ENCODE measurements at regions not wholly inside any gene's neighbourhood (a gene's known extent, or its start where the extent isn't known, plus 50 kb on each side); places are given as distances from the start of the nearest gene placed in this dataset.

DNA sequence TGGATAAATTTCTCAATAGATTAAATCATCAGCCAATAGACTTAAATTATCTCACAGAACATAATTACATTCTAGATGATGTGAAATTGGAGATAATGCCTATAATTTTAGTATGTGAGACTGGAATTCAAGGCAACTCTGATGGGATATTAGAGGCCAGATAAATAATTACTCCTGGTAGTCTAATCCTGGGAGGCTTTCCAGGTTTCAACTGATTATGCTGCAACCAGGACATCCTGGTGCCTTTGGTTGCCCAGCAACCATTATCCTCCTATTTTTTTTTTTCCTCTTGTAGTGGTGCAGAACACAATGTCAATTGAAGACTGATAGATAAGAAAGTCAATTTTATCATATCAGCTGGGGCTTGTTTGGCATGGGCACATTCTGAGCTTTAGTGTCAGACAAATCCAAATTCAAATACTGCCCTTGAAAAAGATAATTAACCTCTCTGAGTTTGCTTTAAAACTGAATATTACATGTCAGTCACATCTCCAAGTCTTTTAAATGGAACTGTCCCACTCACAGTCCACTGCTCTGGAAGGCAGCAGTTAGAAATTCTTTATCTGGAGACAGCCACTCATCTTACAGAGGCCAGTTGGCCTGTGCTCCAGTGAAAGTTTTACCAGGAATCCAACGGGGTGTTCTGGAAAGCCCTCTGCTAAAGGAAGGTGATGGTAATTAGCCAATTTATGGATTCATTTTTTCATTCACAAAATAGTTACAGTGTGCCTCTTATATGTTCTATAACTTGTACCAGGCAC, 95.3 kb upstream of the GUCY1A1 start:
- TF ChIP-seq EZH2phosphoT487 (IDR thresholded peaks at IDR 0.05) (no peak), EZH2 (IDR thresholded peaks at IDR 0.05) (no peak)
- TF ChIP-seq, protein P1, sequence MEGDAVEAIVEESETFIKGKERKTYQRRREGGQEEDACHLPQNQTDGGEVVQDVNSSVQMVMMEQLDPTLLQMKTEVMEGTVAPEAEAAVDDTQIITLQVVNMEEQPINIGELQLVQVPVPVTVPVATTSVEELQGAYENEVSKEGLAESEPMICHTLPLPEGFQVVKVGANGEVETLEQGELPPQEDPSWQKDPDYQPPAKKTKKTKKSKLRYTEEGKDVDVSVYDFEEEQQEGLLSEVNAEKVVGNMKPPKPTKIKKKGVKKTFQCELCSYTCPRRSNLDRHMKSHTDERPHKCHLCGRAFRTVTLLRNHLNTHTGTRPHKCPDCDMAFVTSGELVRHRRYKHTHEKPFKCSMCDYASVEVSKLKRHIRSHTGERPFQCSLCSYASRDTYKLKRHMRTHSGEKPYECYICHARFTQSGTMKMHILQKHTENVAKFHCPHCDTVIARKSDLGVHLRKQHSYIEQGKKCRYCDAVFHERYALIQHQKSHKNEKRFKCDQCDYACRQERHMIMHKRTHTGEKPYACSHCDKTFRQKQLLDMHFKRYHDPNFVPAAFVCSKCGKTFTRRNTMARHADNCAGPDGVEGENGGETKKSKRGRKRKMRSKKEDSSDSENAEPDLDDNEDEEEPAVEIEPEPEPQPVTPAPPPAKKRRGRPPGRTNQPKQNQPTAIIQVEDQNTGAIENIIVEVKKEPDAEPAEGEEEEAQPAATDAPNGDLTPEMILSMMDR (IDR thresholded peaks at IDR 0.05): no peak
- no peaks in the 10 kb centered on the region for H3K27me3 ChIP-seq
- peaks cover 12% of the 10 kb centered on the region for H3K4me1 ChIP-seq
- no peak overlapping the region for H3K4me3 Mint-ChIP-seq
- H2AFZ ChIP-seq (replicated peaks): no peak overlapping the region
- H3K9ac ChIP-seq: no peak overlapping the region
- H4K20me1 ChIP-seq (ENCODE audit: low read depth): no peaks in the 10 kb centered on the region
- H3K4me2 ChIP-seq: no peak overlapping the region
- H3K27ac Mint-ChIP-seq: no peak overlapping the region
- H3K36me3 Mint-ChIP-seq: no peaks in the 10 kb centered on the region
- no peak overlapping the region for H3K4me3 ChIP-seq
- no peak overlapping the region for H3K27ac ChIP-seq
- no peaks in the 10 kb centered on the region for H3K36me3 ChIP-seq
- no peaks in the 10 kb centered on the region for H3K9me3 ChIP-seq (ENCODE audit: low read depth)
- H3K79me2 ChIP-seq (ENCODE audit: low read depth): no peaks in the 10 kb centered on the region
- DNase-seq (ENCODE audit: low spot score): peak; percentile 11
- H3K9me3 Mint-ChIP-seq: peaks cover 5% of the 10 kb centered on the region
- no peaks in the 10 kb centered on the region for H3F3A ChIP-seq (ENCODE audit: low read depth)
- peaks cover 20% of the 10 kb centered on the region for H3K4me1 Mint-ChIP-seq
- H3K27me3 Mint-ChIP-seq (ENCODE audit: insufficient read depth, low read depth): no peaks in the 10 kb centered on the region

DNA sequence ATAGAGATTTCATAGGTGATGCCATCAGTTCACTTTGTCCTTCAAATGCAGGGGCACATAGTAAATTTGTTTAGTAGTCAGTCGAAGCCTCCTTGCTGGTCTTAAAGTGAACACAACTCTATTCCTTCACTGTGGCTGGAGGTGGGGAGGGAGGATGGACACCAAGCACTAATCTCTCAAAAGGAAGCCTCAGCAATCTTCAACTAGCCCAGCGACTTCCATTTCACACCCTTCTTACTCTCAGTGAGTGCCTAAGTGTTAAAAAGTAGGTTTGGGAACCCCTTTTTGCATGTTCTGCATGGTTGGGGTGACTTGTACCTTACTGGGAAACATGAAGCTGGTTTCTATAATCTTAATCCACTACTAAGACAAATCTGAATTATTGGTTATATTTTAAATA, 96.0 kb upstream of the GUCY1A1 start:
- H3K36me3 Mint-ChIP-seq: no peaks in the 10 kb centered on the region
- no peak overlapping the region for H3K27ac ChIP-seq
- H3K4me1 Mint-ChIP-seq: peaks cover 20% of the 10 kb centered on the region
- no peak for DNase-seq (ENCODE audit: low spot score)
- peak overlapping the region; percentile 57 for H2AFZ ChIP-seq (replicated peaks)
- H3K27ac Mint-ChIP-seq: no peak overlapping the region
- no peaks in the 10 kb centered on the region for H4K20me1 ChIP-seq (ENCODE audit: low read depth)
- TF ChIP-seq, protein P1 (IDR thresholded peaks at IDR 0.05): no peak
- TF ChIP-seq EZH2 (IDR thresholded peaks at IDR 0.05) (no peak), EZH2phosphoT487 (IDR thresholded peaks at IDR 0.05) (no peak)
- H3K4me3 ChIP-seq: no peak overlapping the region
- H3K9me3 ChIP-seq (ENCODE audit: low read depth): no peaks in the 10 kb centered on the region
- H3K4me3 Mint-ChIP-seq: no peak overlapping the region
- H3K27me3 Mint-ChIP-seq (ENCODE audit: insufficient read depth, low read depth): no peaks in the 10 kb centered on the region
- no peaks in the 10 kb centered on the region for H3K27me3 ChIP-seq
- no peaks in the 10 kb centered on the region for H3F3A ChIP-seq (ENCODE audit: low read depth)
- H3K36me3 ChIP-seq: no peaks in the 10 kb centered on the region
- peaks cover 12% of the 10 kb centered on the region for H3K4me1 ChIP-seq
- no peak overlapping the region for H3K9ac ChIP-seq
- no peaks in the 10 kb centered on the region for H3K79me2 ChIP-seq (ENCODE audit: low read depth)
- H3K9me3 Mint-ChIP-seq: peaks cover 5% of the 10 kb centered on the region
- H3K4me2 ChIP-seq: no peak overlapping the region

DNA sequence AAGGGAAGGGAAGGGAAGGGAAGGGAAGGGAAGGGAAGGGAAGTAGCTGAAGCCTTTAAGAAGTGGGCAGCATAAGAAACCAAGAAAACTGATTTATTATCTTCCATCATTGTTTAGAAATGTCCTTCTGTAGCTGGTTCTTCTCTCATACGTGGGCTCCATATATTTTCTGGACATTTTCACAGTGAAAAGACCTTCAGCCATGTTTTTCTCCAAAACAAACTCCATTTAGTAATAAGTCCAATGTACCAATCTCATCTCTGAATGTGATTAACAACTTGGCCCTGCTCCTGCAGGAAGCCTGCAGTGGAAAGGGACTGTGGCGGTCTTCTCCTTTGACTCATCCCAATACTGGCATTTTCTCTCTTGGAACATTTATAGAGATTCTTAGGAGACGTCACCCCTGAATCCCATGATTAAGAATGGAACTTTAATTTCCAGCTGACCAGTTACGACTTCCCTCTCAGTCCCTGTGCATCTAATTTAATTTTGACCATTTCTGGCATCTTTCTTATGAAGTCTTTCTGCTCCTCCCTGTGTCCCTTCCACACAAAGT, 96.6 kb upstream of the GUCY1A1 start:
- Histone ChIP-seq H3K4me2 (no peak overlapping the region), H3K36me3 (no peaks in the 10 kb centered on the region), H3K9ac (no peak overlapping the region), H3K4me1 (peaks cover 12% of the 10 kb centered on the region), H3K79me2 (ENCODE audit: low read depth) (no peaks in the 10 kb centered on the region), H3K4me3 (no peak overlapping the region), H4K20me1 (ENCODE audit: low read depth) (no peaks in the 10 kb centered on the region), H3K27ac (no peak overlapping the region), H2AFZ (replicated peaks) (peak overlapping the region; percentile 57), H3K27me3 (no peaks in the 10 kb centered on the region), H3K9me3 (ENCODE audit: low read depth) (no peaks in the 10 kb centered on the region), H3F3A (ENCODE audit: low read depth) (no peaks in the 10 kb centered on the region)
- no peaks in the 10 kb centered on the region for H3K36me3 Mint-ChIP-seq
- peaks cover 5% of the 10 kb centered on the region for H3K9me3 Mint-ChIP-seq
- no peak for TF ChIP-seq EZH2 (IDR thresholded peaks at IDR 0.05)
- TF ChIP-seq, protein P1 (IDR thresholded peaks at IDR 0.05): no peak
- no peak for TF ChIP-seq EZH2phosphoT487 (IDR thresholded peaks at IDR 0.05)
- H3K27ac Mint-ChIP-seq: no peak overlapping the region
- DNase-seq (ENCODE audit: low spot score): no peak
- peaks cover 20% of the 10 kb centered on the region for H3K4me1 Mint-ChIP-seq
- no peaks in the 10 kb centered on the region for H3K27me3 Mint-ChIP-seq (ENCODE audit: insufficient read depth, low read depth)
- no peak overlapping the region for H3K4me3 Mint-ChIP-seq

Measured in neural progenitor cell (in vitro differentiated cells).